BJ (cell line): ENCODE measurements at regions not wholly inside any gene's neighbourhood (a gene's known extent, or its start where the extent isn't known, plus 50 kb on each side); places are given as distances from the start of the nearest gene placed in this dataset.

Source experiments
- CTCF ChIA-PET: fragments of 350-600 bp; formaldehyde crosslinking; extraction: SDS; loops from one replicate; lab custom pipeline; 2021; ENCODE audit warnings: antibody characterized with exemption, inconsistent platforms; lab: Yijun Ruan, JAX
- POLR2A ChIA-PET: fragments of 300-600 bp; sonication (Branson Sonifier 250); formaldehyde crosslinking; extraction: SDS; loops from one replicate; lab custom pipeline; 2021; ENCODE audit warnings: antibody characterized with exemption; lab: Charles Lee
- DNase-seq: peaks from one replicate; pipeline ENCODE4 v3.0.0-alpha.2; 2011; ENCODE audit warnings: low read depth
- H3K27me3 ChIP-seq: 2 replicates; pipeline ENCODE4 v1.6.0; 2011; ENCODE audit warnings: low read length; ENCODE audit not compliant: control insufficient read depth, insufficient read depth
- H3K36me3 ChIP-seq: 2 replicates; pipeline ENCODE4 v1.5.1; 2011; ENCODE audit warnings: low read length; ENCODE audit not compliant: control insufficient read depth, insufficient read depth
- H3K4me3 ChIP-seq: 2 replicates; pipeline ENCODE4 v1.5.1; 2011; ENCODE audit warnings: low read depth, mild to moderate bottlenecking, control low read depth, low read length
- CTCF ChIP-seq: IDR thresholded peaks from 2 replicates; pipeline ENCODE4 v1.5.1; 2011; ENCODE audit warnings: low read depth, mild to moderate bottlenecking, control low read depth, inconsistent platforms, low read length, moderate library complexity; ENCODE audit not compliant: insufficient read depth

GRCh38 chr6:19590501-19591131, 246.6 kb upstream of the ID4 start:
- ChIA-PET CTCF (no interaction called here), POLR2A (no interaction called here)
- Histone ChIP-seq H3K27me3 (no peaks in the 10 kb centered on the region), H3K36me3 (no peaks in the 10 kb centered on the region), H3K4me3 (no peak overlapping the region)
- no peak for TF ChIP-seq CTCF
- no peak for DNase-seq

- Histone ChIP-seq H3K36me3 (no peaks in the 10 kb centered on the region), H3K27me3 (no peaks in the 10 kb centered on the region), H3K4me3 (no peak overlapping the region)
- ChIA-PET CTCF (interaction anchor here (1.0 to 2.6 kb wide), 2 partner anchors 10 to 71 kb away, joined by 3 to 7 read pairs; no protein-coding TSS in a partner anchor), POLR2A (no interaction called here)
- no peak for DNase-seq
- TF ChIP-seq CTCF = no peak
Measured at GRCh38 chr6:19597809-19598320, 239.3 kb upstream of the ID4 start.

- ChIA-PET POLR2A (no interaction called here), CTCF (no interaction called here)
- TF ChIP-seq CTCF = no peak
- DNase-seq = no peak
- Histone ChIP-seq H3K27me3 (no peaks in the 10 kb centered on the region), H3K4me3 (no peak overlapping the region), H3K36me3 (no peaks in the 10 kb centered on the region)
Measured at GRCh38 chr6:19599796-19600464, 237.2 kb upstream of the ID4 start.

- TF ChIP-seq CTCF = no peak
- ChIA-PET CTCF (no interaction called here), POLR2A (no interaction called here)
- no peaks in the 10 kb centered on the region for H3K27me3 ChIP-seq
- H3K36me3 ChIP-seq = no peaks in the 10 kb centered on the region
- no peak overlapping the region for H3K4me3 ChIP-seq
- DNase-seq = no peak
Measured at GRCh38 chr6:19602434-19603013, 234.6 kb upstream of the ID4 start.

- no peak for DNase-seq
- no peak for TF ChIP-seq CTCF
- Histone ChIP-seq H3K27me3 (no peaks in the 10 kb centered on the region), H3K36me3 (no peaks in the 10 kb centered on the region), H3K4me3 (no peak overlapping the region)
- ChIA-PET CTCF (interaction anchor here (0.5 to 0.7 kb wide), 2 partner anchors 8 to 27 kb away, joined by 3 to 4 read pairs; no protein-coding TSS in a partner anchor), POLR2A (no interaction called here)
Measured at GRCh38 chr6:19603721-19604120, 233.4 kb upstream of the ID4 start.
